Uterus (tissue), 2 donors: ENCODE measurements at regions not wholly inside any gene's neighbourhood (a gene's known extent, or its start where the extent isn't known, plus 50 kb on each side); places are given as distances from the start of the nearest gene placed in this dataset.

Experiments used
- POLR2A ChIP-seq, 2 donors: fragments of 450-650 bp; IDR thresholded peaks; one replicate each; pipeline ENCODE4 v1.6.1; 2016; ENCODE audit warnings: antibody characterized with exemption in 2 of 2, mild to moderate bottlenecking in 1 of 2, moderate library complexity in 1 of 2
- TF ChIP-seq, protein P1 (sequence below), 4 experiments: fragments of 200-600 bp in 2 of 4; fragments of 450-650 bp in 2 of 4; sonication (generic) in 2 of 4; IDR thresholded peaks; one replicate each; pipeline ENCODE4 v1.5.1; 2016 to 2019; ENCODE audit warnings: antibody characterized with exemption in 4 of 4, mild to moderate bottlenecking in 2 of 4, moderate library complexity in 1 of 4

DNA sequence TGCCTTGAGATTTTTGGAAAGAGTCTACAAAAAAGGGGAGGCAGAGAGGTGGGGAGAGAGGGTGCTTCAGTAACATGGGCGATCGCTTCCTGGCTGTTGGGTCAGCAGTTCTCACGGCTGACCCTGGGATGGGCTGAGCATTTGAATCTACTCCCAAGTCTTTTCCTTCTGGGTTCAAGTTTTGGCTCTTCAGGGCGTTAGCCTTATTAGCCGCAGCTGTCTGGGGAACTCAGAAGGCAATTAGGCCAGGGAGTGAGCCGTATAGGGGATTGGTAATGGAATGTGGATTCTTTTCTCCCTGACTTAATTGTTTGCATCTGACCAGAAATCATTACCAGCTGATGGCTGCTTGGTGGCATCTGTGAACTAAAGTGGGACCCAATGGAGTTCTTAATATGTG lies 250.5 kb upstream of the SKOR2 start:
- TF ChIP-seq, protein P1, sequence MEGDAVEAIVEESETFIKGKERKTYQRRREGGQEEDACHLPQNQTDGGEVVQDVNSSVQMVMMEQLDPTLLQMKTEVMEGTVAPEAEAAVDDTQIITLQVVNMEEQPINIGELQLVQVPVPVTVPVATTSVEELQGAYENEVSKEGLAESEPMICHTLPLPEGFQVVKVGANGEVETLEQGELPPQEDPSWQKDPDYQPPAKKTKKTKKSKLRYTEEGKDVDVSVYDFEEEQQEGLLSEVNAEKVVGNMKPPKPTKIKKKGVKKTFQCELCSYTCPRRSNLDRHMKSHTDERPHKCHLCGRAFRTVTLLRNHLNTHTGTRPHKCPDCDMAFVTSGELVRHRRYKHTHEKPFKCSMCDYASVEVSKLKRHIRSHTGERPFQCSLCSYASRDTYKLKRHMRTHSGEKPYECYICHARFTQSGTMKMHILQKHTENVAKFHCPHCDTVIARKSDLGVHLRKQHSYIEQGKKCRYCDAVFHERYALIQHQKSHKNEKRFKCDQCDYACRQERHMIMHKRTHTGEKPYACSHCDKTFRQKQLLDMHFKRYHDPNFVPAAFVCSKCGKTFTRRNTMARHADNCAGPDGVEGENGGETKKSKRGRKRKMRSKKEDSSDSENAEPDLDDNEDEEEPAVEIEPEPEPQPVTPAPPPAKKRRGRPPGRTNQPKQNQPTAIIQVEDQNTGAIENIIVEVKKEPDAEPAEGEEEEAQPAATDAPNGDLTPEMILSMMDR (IDR thresholded peaks at IDR 0.05): no peak
- TF ChIP-seq POLR2A (IDR thresholded peaks at IDR 0.05): no peak
